Right atrium auricular region (tissue), 2 donors: ENCODE measurements at regions not wholly inside any gene's neighbourhood (a gene's known extent, or its start where the extent isn't known, plus 50 kb on each side); places are given as distances from the start of the nearest gene placed in this dataset.

Source experiments
- DNase-seq: peaks from one replicate; pipeline ENCODE4 v3.0.0-alpha.2; 2019; ENCODE audit warnings: low spot score
- H3K27ac ChIP-seq, 2 donors: fragments of 200-600 bp; sonication (generic); 1 replicate in 1 of 2; 2 replicates in 1 of 2; pipeline ENCODE4 v1.5.1; 2016 to 2019
- H3K27me3 ChIP-seq, 2 donors: fragments of 200-600 bp; sonication (generic); one replicate each; pipeline versions ENCODE4 v1.5.1 to v1.6.0; 2017 to 2019
- H3K36me3 ChIP-seq: fragments of 200-600 bp; sonication (generic); one replicate; pipeline ENCODE4 v1.5.1; 2016
- H3K4me1 ChIP-seq, 2 donors: fragments of 200-600 bp; sonication (generic); one replicate each; pipeline versions ENCODE4 v1.5.1 to v1.6.0; 2017 to 2019
- H3K4me3 ChIP-seq, 2 donors: fragments of 200-600 bp; sonication (generic); 1 replicate in 1 of 2; 2 replicates in 1 of 2; pipeline ENCODE4 v1.5.1; 2017 to 2019; ENCODE audit warnings: mild to moderate bottlenecking in 1 of 2, moderate library complexity in 1 of 2
- H3K9me3 ChIP-seq, 2 donors: fragments of 200-600 bp; sonication (generic); one replicate each; pipeline ENCODE4 v1.5.1; 2019
- CTCF ChIP-seq, 2 donors: fragments of 200-600 bp; sonication (generic); IDR thresholded peaks; one replicate each; pipeline ENCODE4 v1.5.1; 2019; ENCODE audit warnings: antibody characterized with exemption in 2 of 2

GRCh38 chr18:75658330-75658729 lies 230.8 kb upstream of the SMIM21 start:
- Histone ChIP-seq H3K27ac (no peak overlapping the region), H3K4me1 (no peaks in the 10 kb centered on the region), H3K27me3 (no peaks in the 10 kb centered on the region), H3K9me3 (peaks cover 0 to 17% of the 10 kb centered on the region in 2 donors), H3K4me3 (no peak overlapping the region), H3K36me3 (no peaks in the 10 kb centered on the region)
- DNase-seq = no peak
- TF ChIP-seq CTCF (IDR thresholded peaks at IDR 0.05) = no peak

- no peak for DNase-seq
- H3K27ac ChIP-seq = no peak overlapping the region
- H3K27me3 ChIP-seq = no peaks in the 10 kb centered on the region
- H3K4me3 ChIP-seq = no peak overlapping the region
- peaks cover 0 to 17% of the 10 kb centered on the region in 2 donors for H3K9me3 ChIP-seq
- H3K36me3 ChIP-seq = no peaks in the 10 kb centered on the region
- no peaks in the 10 kb centered on the region for H3K4me1 ChIP-seq
- TF ChIP-seq CTCF (IDR thresholded peaks at IDR 0.05) = no peak
Measured at GRCh38 chr18:75656563-75657247, 229.2 kb upstream of the SMIM21 start.

- Histone ChIP-seq H3K9me3 (peaks cover 0 to 12% of the 10 kb centered on the region in 2 donors), H3K27ac (no peak overlapping the region), H3K4me1 (no peaks in the 10 kb centered on the region), H3K36me3 (no peaks in the 10 kb centered on the region), H3K4me3 (no peak overlapping the region), H3K27me3 (no peaks in the 10 kb centered on the region)
- DNase-seq = no peak
- no peak for TF ChIP-seq CTCF (IDR thresholded peaks at IDR 0.05)
Measured at GRCh38 chr18:75656035-75656434, 228.5 kb upstream of the SMIM21 start.

GRCh38 chr18:75654851-75655751 lies 227.6 kb upstream of the SMIM21 start:
- no peak for TF ChIP-seq CTCF (IDR thresholded peaks at IDR 0.05)
- H3K4me3 ChIP-seq = no peak overlapping the region
- H3K36me3 ChIP-seq = no peaks in the 10 kb centered on the region
- no peaks in the 10 kb centered on the region for H3K27me3 ChIP-seq
- H3K9me3 ChIP-seq = peaks cover 0 to 3% of the 10 kb centered on the region in 2 donors
- DNase-seq = no peak
- H3K4me1 ChIP-seq = no peaks in the 10 kb centered on the region
- no peak overlapping the region for H3K27ac ChIP-seq

GRCh38 chr18:75654386-75654785 lies 226.9 kb upstream of the SMIM21 start:
- Histone ChIP-seq H3K27me3 (no peaks in the 10 kb centered on the region), H3K4me3 (no peak overlapping the region), H3K36me3 (no peaks in the 10 kb centered on the region), H3K9me3 (no peaks in the 10 kb centered on the region), H3K27ac (no peak overlapping the region), H3K4me1 (no peaks in the 10 kb centered on the region)
- no peak for TF ChIP-seq CTCF (IDR thresholded peaks at IDR 0.05)
- no peak for DNase-seq
